Fibroblast of skin of scalp (primary cell): ENCODE measurements at regions not wholly inside any gene's neighbourhood (a gene's known extent, or its start where the extent isn't known, plus 50 kb on each side); places are given as distances from the start of the nearest gene placed in this dataset.
A peak's percentile ranks its signal among the peaks of the same experiment; 100 is the strongest.
"Not testable (repeated sequence)": the region's sequence is repeated elsewhere in the genome, so short reads cannot be mapped to it uniquely, and the experiment has no call there.

ENCODE experiments used
- DNase-seq: peaks from one replicate; pipeline ENCODE4 v3.0.0-alpha.2; 2013

GRCh38 chr6:98343004-98343403 is 491.4 kb upstream of the POU3F2 start:
- no peak for DNase-seq

GRCh38 chr6:98343797-98344196 is 490.6 kb upstream of the POU3F2 start:
- DNase-seq = no peak

- no peak for DNase-seq
Observed at GRCh38 chr6:98352348-98352747, 482.0 kb upstream of the POU3F2 start.

GRCh38 chr6:98358173-98358572 is 476.2 kb upstream of the POU3F2 start:
- DNase-seq = no peak

GRCh38 chr6:98366371-98366770 is 468.0 kb upstream of the POU3F2 start:
- no peak for DNase-seq

- no peak for DNase-seq
Observed at GRCh38 chr6:98380589-98380988, 453.8 kb upstream of the POU3F2 start.

GRCh38 chr6:98382246-98382645 is 452.1 kb upstream of the POU3F2 start:
- DNase-seq = no peak

GRCh38 chr6:98384334-98384733 is 450.0 kb upstream of the POU3F2 start:
- DNase-seq = no peak

GRCh38 chr6:98384801-98385200 is 449.6 kb upstream of the POU3F2 start:
- DNase-seq = no peak

GRCh38 chr6:98395610-98396166 is 438.7 kb upstream of the POU3F2 start:
- DNase-seq = no peak

- no peak for DNase-seq
Observed at GRCh38 chr6:98416027-98416426, 418.3 kb upstream of the POU3F2 start.

- not testable (repeated sequence) for DNase-seq
Observed at GRCh38 chr6:98416497-98417158, 417.7 kb upstream of the POU3F2 start.

GRCh38 chr6:98433325-98434056 is 400.9 kb upstream of the POU3F2 start:
- DNase-seq = no peak

GRCh38 chr6:98443633-98444032 is 390.7 kb upstream of the POU3F2 start:
- no peak for DNase-seq

- DNase-seq = no peak
Observed at GRCh38 chr6:98452685-98453084, 381.7 kb upstream of the POU3F2 start.

- no peak for DNase-seq
Observed at GRCh38 chr6:98454809-98455322, 379.5 kb upstream of the POU3F2 start.

GRCh38 chr6:98458708-98459107 is 375.7 kb upstream of the POU3F2 start:
- no peak for DNase-seq

GRCh38 chr6:98463038-98464000 is 371.1 kb upstream of the POU3F2 start:
- DNase-seq = no peak

GRCh38 chr6:98467091-98467490 is 367.3 kb upstream of the POU3F2 start:
- no peak for DNase-seq

GRCh38 chr6:98467902-98468301 is 366.5 kb upstream of the POU3F2 start:
- DNase-seq = no peak

- DNase-seq = peak; percentile 15
Observed at GRCh38 chr6:98469141-98469540, 365.2 kb upstream of the POU3F2 start.

GRCh38 chr6:98470821-98471220 is 363.6 kb upstream of the POU3F2 start:
- DNase-seq = no peak

- DNase-seq = no peak
Observed at GRCh38 chr6:98471444-98471843, 362.9 kb upstream of the POU3F2 start.
